ENCODE measurements at regions not wholly inside any gene's neighbourhood (a gene's known extent, or its start where the extent isn't known, plus 50 kb on each side); places are given as distances from the start of the nearest gene placed in this dataset.

- TF ChIP-seq CTCF (IDR thresholded peaks at IDR 0.05) (no peak), EZH2 (IDR thresholded peaks at IDR 0.05; ENCODE audit: borderline replicate concordance, insufficient read depth, low read depth, low read length, poor library complexity, severe bottlenecking) (no peak)
Observed at GRCh38 chr7:46195934-46196333, 274.9 kb upstream of the IGFBP3 start.
